Kidney (tissue), 13 donors: ENCODE measurements at regions not wholly inside any gene's neighbourhood (a gene's known extent, or its start where the extent isn't known, plus 50 kb on each side); places are given as distances from the start of the nearest gene placed in this dataset.

Experiments used
- DNase-seq, 5 donors: peaks; one replicate each; pipeline ENCODE4 v3.0.0-alpha.2; 2013 to 2020
- FAIRE-seq: peaks from 2 replicates; lab custom pipeline; 2012; peaks lifted over from hg19 to GRCh38; lab: Jason Lieb, UNC
- H3K27ac ChIP-seq, 2 donors: one replicate each; pipeline ENCODE4 v1.7.0; 2013; ENCODE audit warnings: low read depth in 2 of 2, low read length in 2 of 2, inconsistent platforms in 1 of 2
- H3K27me3 ChIP-seq: one replicate; pipeline ENCODE4 v1.7.1; 2013; ENCODE audit warnings: low read length, inconsistent platforms; ENCODE audit not compliant: control insufficient read depth, insufficient read depth
- H3K36me3 ChIP-seq, 3 donors: one replicate each; pipeline versions ENCODE4 v1.7.0 to v1.7.1; 2013; ENCODE audit warnings: low read length in 3 of 3, control low read depth in 1 of 3, inconsistent platforms in 1 of 3; ENCODE audit not compliant: insufficient read depth in 3 of 3, control insufficient read depth in 2 of 3
- H3K4me1 ChIP-seq, 3 donors: one replicate each; pipeline versions ENCODE4 v1.7.0 to v1.7.1; 2013; ENCODE audit warnings: low read length in 3 of 3, inconsistent platforms in 1 of 3, low read depth in 1 of 3; ENCODE audit not compliant: control insufficient read depth in 2 of 3, insufficient read depth in 2 of 3
- H3K4me3 ChIP-seq, 3 donors: one replicate each; pipeline versions ENCODE4 v1.7.0 to v1.8.1; 2013; ENCODE audit warnings: low read length in 3 of 3, control low read depth in 1 of 3, inconsistent platforms in 1 of 3
- H3K9ac ChIP-seq, 3 donors: one replicate each; pipeline versions ENCODE4 v1.7.0 to v1.7.1; 2013; ENCODE audit warnings: low read length in 3 of 3, control low read depth in 1 of 3, inconsistent platforms in 1 of 3
- H3K9me3 ChIP-seq, 3 donors: one replicate each; pipeline versions ENCODE4 v1.7.0 to v1.7.1; 2013; ENCODE audit warnings: low read length in 3 of 3, control low read depth in 1 of 3, inconsistent platforms in 1 of 3; ENCODE audit not compliant: control insufficient read depth in 2 of 3, insufficient read depth in 1 of 3
- intact Hi-C: fragments of 100-400 bp; cut with DNase I; formaldehyde crosslinking; loops from one replicate; pipeline ENCODE4 v1.11.1; 2022
- TF ChIP-seq, protein P1 (sequence below): IDR thresholded peaks from 3 replicates; pipeline ENCODE4 v1.5.1; 2012; ENCODE audit warnings: mild to moderate bottlenecking, moderate library complexity, borderline replicate concordance; ENCODE audit not compliant: insufficient read depth; ENCODE audit errors: extremely low read depth
- donor health status: control.
- donor health status: control.
- donor health status: control.
- donor health status: control.
- donor health status: control.
- donor health status: DM: yes; HTN: yes; CAD: no.
- donor health status: Normal renal cell carcinoma (clear cell type).

DNA sequence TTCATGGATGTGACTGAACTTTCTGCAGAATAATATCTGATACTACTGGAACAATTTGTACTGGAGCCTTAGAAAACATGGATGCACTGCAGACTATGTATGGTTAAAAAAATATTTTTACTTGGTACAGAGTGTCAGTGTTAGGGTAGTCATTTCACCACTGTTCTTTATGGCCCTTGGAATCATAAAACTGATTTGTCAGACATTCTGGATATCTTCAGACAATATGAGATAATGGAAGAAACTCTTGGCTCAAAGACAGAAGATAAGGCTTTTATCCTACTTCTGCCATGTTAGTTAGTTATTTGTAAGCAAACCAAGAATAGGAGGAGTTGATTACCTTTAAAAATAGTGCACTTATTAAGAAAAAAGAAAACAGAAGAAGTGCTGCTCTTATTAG is 209.4 kb downstream of the LRIG3 start:
- intact Hi-C loops = no loop called here
- Histone ChIP-seq H3K27ac (no peak overlapping the region), H3K4me3 (no peak overlapping the region), H3K9ac (no peak overlapping the region), H3K36me3 (no peaks in the 10 kb centered on the region), H3K27me3 (no peaks in the 10 kb centered on the region), H3K9me3 (no peaks in the 10 kb centered on the region), H3K4me1 (no peaks in the 10 kb centered on the region)
- TF ChIP-seq, protein P1, sequence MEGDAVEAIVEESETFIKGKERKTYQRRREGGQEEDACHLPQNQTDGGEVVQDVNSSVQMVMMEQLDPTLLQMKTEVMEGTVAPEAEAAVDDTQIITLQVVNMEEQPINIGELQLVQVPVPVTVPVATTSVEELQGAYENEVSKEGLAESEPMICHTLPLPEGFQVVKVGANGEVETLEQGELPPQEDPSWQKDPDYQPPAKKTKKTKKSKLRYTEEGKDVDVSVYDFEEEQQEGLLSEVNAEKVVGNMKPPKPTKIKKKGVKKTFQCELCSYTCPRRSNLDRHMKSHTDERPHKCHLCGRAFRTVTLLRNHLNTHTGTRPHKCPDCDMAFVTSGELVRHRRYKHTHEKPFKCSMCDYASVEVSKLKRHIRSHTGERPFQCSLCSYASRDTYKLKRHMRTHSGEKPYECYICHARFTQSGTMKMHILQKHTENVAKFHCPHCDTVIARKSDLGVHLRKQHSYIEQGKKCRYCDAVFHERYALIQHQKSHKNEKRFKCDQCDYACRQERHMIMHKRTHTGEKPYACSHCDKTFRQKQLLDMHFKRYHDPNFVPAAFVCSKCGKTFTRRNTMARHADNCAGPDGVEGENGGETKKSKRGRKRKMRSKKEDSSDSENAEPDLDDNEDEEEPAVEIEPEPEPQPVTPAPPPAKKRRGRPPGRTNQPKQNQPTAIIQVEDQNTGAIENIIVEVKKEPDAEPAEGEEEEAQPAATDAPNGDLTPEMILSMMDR = no peak
- DNase-seq (no peak), FAIRE-seq (no peak)

GRCh38 chr12:58711974-58712373 is 208.3 kb downstream of the LRIG3 start:
- H3K4me1 ChIP-seq = no peaks in the 10 kb centered on the region
- H3K9me3 ChIP-seq = no peaks in the 10 kb centered on the region
- DNase-seq (no peak), FAIRE-seq (no peak)
- no peak overlapping the region for H3K9ac ChIP-seq
- H3K4me3 ChIP-seq = no peak overlapping the region
- no peaks in the 10 kb centered on the region for H3K27me3 ChIP-seq
- H3K27ac ChIP-seq = no peak overlapping the region
- H3K36me3 ChIP-seq = no peaks in the 10 kb centered on the region
- intact Hi-C loops = no loop called here
- TF ChIP-seq, protein P1 = no peak

DNA sequence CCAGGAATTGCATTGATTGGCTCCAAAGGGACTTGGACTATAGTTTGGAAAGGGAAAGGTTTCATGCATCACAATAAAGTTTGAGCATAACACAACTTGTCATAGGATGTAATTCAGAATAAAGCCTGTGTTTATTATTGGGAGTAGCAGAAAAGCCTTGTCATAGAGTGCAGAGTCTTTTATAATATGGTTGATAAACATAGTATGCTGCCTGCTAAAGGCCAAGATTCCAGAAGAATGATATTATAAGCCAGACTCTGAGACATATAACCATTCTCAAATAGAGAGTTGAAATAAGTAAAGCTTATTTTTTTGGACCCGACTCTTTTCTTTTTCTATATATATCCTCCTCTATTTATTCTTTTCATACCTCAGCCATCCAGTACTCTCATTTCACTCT is 207.3 kb downstream of the LRIG3 start:
- H3K9ac ChIP-seq = no peak overlapping the region
- no peak overlapping the region for H3K4me3 ChIP-seq
- H3K9me3 ChIP-seq = no peaks in the 10 kb centered on the region
- H3K27me3 ChIP-seq = no peaks in the 10 kb centered on the region
- TF ChIP-seq, protein P1 = no peak
- no peaks in the 10 kb centered on the region for H3K36me3 ChIP-seq
- intact Hi-C loops = no loop called here
- H3K4me1 ChIP-seq = no peaks in the 10 kb centered on the region
- H3K27ac ChIP-seq = no peak overlapping the region
- DNase-seq (no peak), FAIRE-seq (no peak)

DNA sequence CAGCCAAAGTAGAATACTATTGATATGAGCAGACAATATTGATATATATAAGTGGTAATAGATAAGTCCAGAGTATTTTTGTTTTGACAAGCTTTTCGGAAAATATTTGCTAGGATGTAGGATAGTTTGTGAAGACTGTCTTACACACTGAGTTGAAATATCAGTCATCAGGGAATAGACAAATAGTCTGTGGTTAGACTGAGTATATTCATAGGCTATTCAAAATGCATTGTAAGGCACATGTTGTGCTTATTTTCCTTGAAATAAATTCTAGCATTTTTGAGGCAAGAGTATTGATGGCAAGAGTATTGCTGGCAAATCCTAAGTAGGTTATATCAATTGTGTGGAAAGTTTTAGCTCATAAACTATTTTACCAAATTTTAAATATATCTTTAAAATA is 201.1 kb downstream of the LRIG3 start:
- FAIRE-seq (no peak), DNase-seq (no peak)
- no peak overlapping the region for H3K9ac ChIP-seq

More for the DNA sequence above, 201.1 kb downstream of the LRIG3 start:
- Histone ChIP-seq H3K36me3 (no peaks in the 10 kb centered on the region), H3K9me3 (no peaks in the 10 kb centered on the region), H3K4me3 (no peak overlapping the region), H3K27ac (no peak overlapping the region), H3K27me3 (no peaks in the 10 kb centered on the region), H3K4me1 (no peaks in the 10 kb centered on the region)
- TF ChIP-seq, protein P1 = no peak
- intact Hi-C loops = no loop called here
